GM12878 (cell line): ENCODE measurements at regions not wholly inside any gene's neighbourhood (a gene's known extent, or its start where the extent isn't known, plus 50 kb on each side); places are given as distances from the start of the nearest gene placed in this dataset.

Source experiments
- ATAC-seq: fragments of 200-7000 bp; cut with Tn5 transposase; 3 replicates; pipeline ENCODE4 v1.9.1; 2020; ENCODE audit warnings: mild to moderate bottlenecking, moderate library complexity
- BruUV-seq: library from RNA; stranded (reverse); fragments of 400-500 nt; replicated peaks from 2 replicates; lab custom pipeline; 2021; lab: Mats Ljungman, UMichigan
- CTCF ChIA-PET: fragments of 300-600 bp; sonication (Branson Sonifier 250); formaldehyde crosslinking; extraction: SDS; loops from one replicate; lab custom pipeline; 2021; ENCODE audit warnings: inconsistent platforms; lab: Yijun Ruan, JAX
- POLR2A ChIA-PET: fragments of 350-600 bp; formaldehyde crosslinking; extraction: SDS; loops from one replicate; lab custom pipeline; 2021; ENCODE audit warnings: inconsistent platforms; lab: Charles Lee
- RAD21 ChIA-PET: fragments of 300-600 bp; sonication (Branson Sonifier 250); formaldehyde crosslinking; loops from one replicate; lab custom pipeline; 2023; ENCODE audit warnings: antibody characterized with exemption; ENCODE audit not compliant: unreplicated experiment; lab: Charles Lee
- SMC1A ChIA-PET: fragments of 300-600 bp; sonication (Branson Sonifier 250); formaldehyde crosslinking; loops from one replicate; lab custom pipeline; 2023; ENCODE audit not compliant: unreplicated experiment, uncharacterized antibody; lab: Charles Lee
- DNase-seq: peaks from one replicate; pipeline ENCODE4 v3.0.0-alpha.2; 2011; ENCODE audit warnings: low read depth, low spot score
- FAIRE-seq: peaks from 3 replicates; lab custom pipeline; 2011; peaks lifted over from hg19 to GRCh38; lab: Jason Lieb, UNC
- H2AFZ ChIP-seq: 2 replicates; pipeline ENCODE4 v1.6.0; 2011; ENCODE audit warnings: low read depth, low read length, control low read depth; ENCODE audit not compliant: control insufficient read depth
- H3K27ac ChIP-seq: 2 replicates; pipeline ENCODE4 v1.5.1; 2011; ENCODE audit warnings: control low read depth; ENCODE audit not compliant: control insufficient read depth, insufficient read depth
- H3K27me3 ChIP-seq, 2 experiments: replicated peaks in 1 of 2; 2 replicates each; pipeline versions ENCODE4 v1.6.0 to v1.6.1; 2011; ENCODE audit warnings: low read length in 1 of 2; ENCODE audit not compliant: control insufficient read depth in 2 of 2, insufficient read depth in 2 of 2
- H3K36me3 ChIP-seq, 2 experiments: 2 replicates each; pipeline ENCODE4 v1.5.1; 2011; ENCODE audit warnings: low read length in 1 of 2; ENCODE audit not compliant: control insufficient read depth in 2 of 2, insufficient read depth in 2 of 2
- H3K4me1 ChIP-seq: 2 replicates; pipeline ENCODE4 v1.6.1; 2011; ENCODE audit warnings: mild to moderate bottlenecking, low read length, moderate library complexity, mixed read lengths; ENCODE audit not compliant: control insufficient read depth, insufficient read depth
- H3K4me2 ChIP-seq: 2 replicates; pipeline ENCODE4 v1.6.0; 2011; ENCODE audit warnings: control low read depth; ENCODE audit not compliant: control insufficient read depth, insufficient read depth
- H3K4me3 ChIP-seq: fragments of 200-600 bp; sonication (generic); 2 replicates; pipeline ENCODE4 v1.5.1; 2016
- H3K79me2 ChIP-seq: 2 replicates; pipeline ENCODE4 v1.6.0; 2011; ENCODE audit warnings: low read length; ENCODE audit not compliant: control insufficient read depth, insufficient read depth
- H3K9ac ChIP-seq: 2 replicates; pipeline ENCODE4 v1.8.0; 2011; ENCODE audit warnings: low read length, control low read depth, mixed read lengths; ENCODE audit not compliant: control insufficient read depth, insufficient read depth
- H3K9me3 ChIP-seq: replicated peaks from 3 replicates; pipeline ENCODE4 v1.5.1; 2011; ENCODE audit warnings: mild to moderate bottlenecking, low read length; ENCODE audit not compliant: control insufficient read depth, insufficient read depth
- H4K20me1 ChIP-seq: 2 replicates; pipeline ENCODE4 v1.6.0; 2011; ENCODE audit not compliant: control insufficient read depth, insufficient read depth
- EP300 ChIP-seq, 2 experiments: fragments of 150-350 bp in 1 of 2; IDR thresholded peaks; 2 replicates each; pipeline ENCODE4 v1.6.1; 2011 to 2012; ENCODE audit warnings: low read depth in 2 of 2, low read length in 2 of 2, borderline replicate concordance in 1 of 2, improper control_type of control experiment in 1 of 2, inconsistent platforms in 1 of 2; ENCODE audit not compliant: control insufficient read depth in 1 of 2
- IRF4 ChIP-seq: IDR thresholded peaks from 2 replicates; pipeline ENCODE4 v1.6.1; 2011; ENCODE audit warnings: low read depth, low read length
- JUNB ChIP-seq: IDR thresholded peaks from 2 replicates; pipeline ENCODE4 v1.6.1; 2016; ENCODE audit warnings: antibody characterized with exemption, mild to moderate bottlenecking
- PML ChIP-seq: IDR thresholded peaks from 2 replicates; pipeline ENCODE4 v1.6.1; 2012; ENCODE audit warnings: low read length, inconsistent platforms
- RAD21 ChIP-seq: IDR thresholded peaks from 2 replicates; pipeline ENCODE4 v1.6.1; 2011; ENCODE audit warnings: mild to moderate bottlenecking, low read depth, low read length, moderate library complexity; ENCODE audit not compliant: insufficient read depth
- RAD51 ChIP-seq: fragments of 450-650 bp; IDR thresholded peaks from 2 replicates; pipeline ENCODE4 v1.6.1; 2016; ENCODE audit warnings: moderate library complexity, mild to moderate bottlenecking, inconsistent platforms
- SREBF2 ChIP-seq: IDR thresholded peaks from 2 replicates; pipeline ENCODE4 v1.6.1; 2012; ENCODE audit warnings: mild to moderate bottlenecking, low read length
- TCF3 ChIP-seq: IDR thresholded peaks from 2 replicates; pipeline ENCODE4 v1.6.1; 2012; ENCODE audit warnings: low read depth, mild to moderate bottlenecking, low read length, borderline replicate concordance; ENCODE audit not compliant: insufficient read depth
- ZNF384 ChIP-seq: IDR thresholded peaks from 2 replicates; pipeline ENCODE4 v1.6.1; 2012; ENCODE audit warnings: low read depth, mild to moderate bottlenecking, low read length, improper control_type of control experiment, borderline replicate concordance
- WGBS: methylation state at CpG from one replicate; pipeline ENCODE4 v1.1.6; 2016; ENCODE audit warnings: low lambda C conversion rate; ENCODE audit not compliant: insufficient replicate concordance, insufficient coverage; ENCODE audit errors: missing lambda C conversion rate; 5-methylcytosine and 5-hydroxymethylcytosine counted together
- in situ Hi-C: fragments of 300-500 bp; cut with MboI; formaldehyde crosslinking; loops from 9 replicates; pipeline ENCODE4 v1.14.3; 2018; ENCODE audit warnings: mixed read lengths
- intact Hi-C: fragments of 100-400 bp; cut with micrococcal nuclease; formaldehyde crosslinking; loops from one replicate; pipeline ENCODE4 v1.14.2; 2022; ENCODE audit not compliant: unreplicated experiment
- TF ChIP-seq, protein P1 (sequence below): IDR thresholded peaks from 2 replicates; pipeline ENCODE4 v1.6.1; 2012; ENCODE audit warnings: improper control_type of control experiment, low read depth, low read length; ENCODE audit not compliant: insufficient replicate concordance
- TF ChIP-seq, protein P2 (sequence below): IDR thresholded peaks from 2 replicates; pipeline ENCODE4 v1.6.1; 2012; ENCODE audit warnings: low read depth, low read length, improper control_type of control experiment
- TF ChIP-seq, protein P3 (sequence below): fragments of 450-650 bp; IDR thresholded peaks from 2 replicates; pipeline ENCODE4 v1.6.1; 2017; ENCODE audit warnings: mild to moderate bottlenecking, moderate library complexity

DNA sequence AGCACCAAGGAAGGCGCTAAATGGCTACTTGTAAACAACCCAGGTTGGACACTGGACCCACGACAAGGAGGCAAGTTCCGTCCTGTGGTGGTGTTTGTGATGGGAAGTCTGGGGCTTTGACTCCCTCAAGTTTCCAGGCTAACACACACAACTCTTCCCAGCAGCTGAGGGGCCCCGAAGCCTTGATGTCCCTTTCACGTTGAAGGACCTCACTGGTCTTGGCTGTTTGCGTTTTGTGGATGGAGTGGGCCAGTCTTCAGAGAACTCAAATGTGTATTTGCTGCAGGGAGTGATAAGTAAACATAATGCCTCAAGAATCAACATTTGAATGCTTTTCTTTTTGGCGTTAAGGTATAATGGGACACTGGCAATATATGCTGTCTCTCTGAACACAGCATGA lies 199.2 kb downstream of the TM9SF2 start:
- Histone ChIP-seq H3K27ac (no peak overlapping the region), H4K20me1 (no peaks in the 10 kb centered on the region), H3K9me3 (no peaks in the 10 kb centered on the region), H3K9ac (no peak overlapping the region), H3K4me1 (no peaks in the 10 kb centered on the region), H3K36me3 (no peaks in the 10 kb centered on the region), H3K4me3 (no peak overlapping the region), H3K79me2 (no peaks in the 10 kb centered on the region), H3K4me2 (no peak overlapping the region), H3K27me3 (no peaks in the 10 kb centered on the region), H2AFZ (no peak overlapping the region)
- ChIA-PET RAD21 (no interaction called here), SMC1A (no interaction called here), POLR2A (no interaction called here), CTCF (no interaction called here)
- FAIRE-seq, result no peak
- BruUV-seq, result no TSS peak
- no peak for DNase-seq
- no peak for TF ChIP-seq IRF4
- TF ChIP-seq SREBF2, result no peak
- TF ChIP-seq EP300 (IDR thresholded peaks at IDR 0.05; ENCODE audit: borderline replicate concordance in 1 of 2, control insufficient read depth in 1 of 2, low read depth in 2 of 2, low read length in 2 of 2), result no peak
- TF ChIP-seq, protein P1, sequence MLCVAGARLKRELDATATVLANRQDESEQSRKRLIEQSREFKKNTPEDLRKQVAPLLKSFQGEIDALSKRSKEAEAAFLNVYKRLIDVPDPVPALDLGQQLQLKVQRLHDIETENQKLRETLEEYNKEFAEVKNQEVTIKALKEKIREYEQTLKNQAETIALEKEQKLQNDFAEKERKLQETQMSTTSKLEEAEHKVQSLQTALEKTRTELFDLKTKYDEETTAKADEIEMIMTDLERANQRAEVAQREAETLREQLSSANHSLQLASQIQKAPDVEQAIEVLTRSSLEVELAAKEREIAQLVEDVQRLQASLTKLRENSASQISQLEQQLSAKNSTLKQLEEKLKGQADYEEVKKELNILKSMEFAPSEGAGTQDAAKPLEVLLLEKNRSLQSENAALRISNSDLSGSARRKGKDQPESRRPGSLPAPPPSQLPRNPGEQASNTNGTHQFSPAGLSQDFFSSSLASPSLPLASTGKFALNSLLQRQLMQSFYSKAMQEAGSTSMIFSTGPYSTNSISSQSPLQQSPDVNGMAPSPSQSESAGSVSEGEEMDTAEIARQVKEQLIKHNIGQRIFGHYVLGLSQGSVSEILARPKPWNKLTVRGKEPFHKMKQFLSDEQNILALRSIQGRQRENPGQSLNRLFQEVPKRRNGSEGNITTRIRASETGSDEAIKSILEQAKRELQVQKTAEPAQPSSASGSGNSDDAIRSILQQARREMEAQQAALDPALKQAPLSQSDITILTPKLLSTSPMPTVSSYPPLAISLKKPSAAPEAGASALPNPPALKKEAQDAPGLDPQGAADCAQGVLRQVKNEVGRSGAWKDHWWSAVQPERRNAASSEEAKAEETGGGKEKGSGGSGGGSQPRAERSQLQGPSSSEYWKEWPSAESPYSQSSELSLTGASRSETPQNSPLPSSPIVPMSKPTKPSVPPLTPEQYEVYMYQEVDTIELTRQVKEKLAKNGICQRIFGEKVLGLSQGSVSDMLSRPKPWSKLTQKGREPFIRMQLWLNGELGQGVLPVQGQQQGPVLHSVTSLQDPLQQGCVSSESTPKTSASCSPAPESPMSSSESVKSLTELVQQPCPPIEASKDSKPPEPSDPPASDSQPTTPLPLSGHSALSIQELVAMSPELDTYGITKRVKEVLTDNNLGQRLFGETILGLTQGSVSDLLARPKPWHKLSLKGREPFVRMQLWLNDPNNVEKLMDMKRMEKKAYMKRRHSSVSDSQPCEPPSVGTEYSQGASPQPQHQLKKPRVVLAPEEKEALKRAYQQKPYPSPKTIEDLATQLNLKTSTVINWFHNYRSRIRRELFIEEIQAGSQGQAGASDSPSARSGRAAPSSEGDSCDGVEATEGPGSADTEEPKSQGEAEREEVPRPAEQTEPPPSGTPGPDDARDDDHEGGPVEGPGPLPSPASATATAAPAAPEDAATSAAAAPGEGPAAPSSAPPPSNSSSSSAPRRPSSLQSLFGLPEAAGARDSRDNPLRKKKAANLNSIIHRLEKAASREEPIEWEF, result no peak
- TF ChIP-seq ZNF384, result no peak
- TF ChIP-seq RAD51, result no peak
- TF ChIP-seq, protein P2, sequence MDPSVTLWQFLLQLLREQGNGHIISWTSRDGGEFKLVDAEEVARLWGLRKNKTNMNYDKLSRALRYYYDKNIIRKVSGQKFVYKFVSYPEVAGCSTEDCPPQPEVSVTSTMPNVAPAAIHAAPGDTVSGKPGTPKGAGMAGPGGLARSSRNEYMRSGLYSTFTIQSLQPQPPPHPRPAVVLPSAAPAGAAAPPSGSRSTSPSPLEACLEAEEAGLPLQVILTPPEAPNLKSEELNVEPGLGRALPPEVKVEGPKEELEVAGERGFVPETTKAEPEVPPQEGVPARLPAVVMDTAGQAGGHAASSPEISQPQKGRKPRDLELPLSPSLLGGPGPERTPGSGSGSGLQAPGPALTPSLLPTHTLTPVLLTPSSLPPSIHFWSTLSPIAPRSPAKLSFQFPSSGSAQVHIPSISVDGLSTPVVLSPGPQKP, result no peak
- TF ChIP-seq RAD21, result no peak
- TF ChIP-seq TCF3, result no peak
- no peak for TF ChIP-seq JUNB
- TF ChIP-seq, protein P3, sequence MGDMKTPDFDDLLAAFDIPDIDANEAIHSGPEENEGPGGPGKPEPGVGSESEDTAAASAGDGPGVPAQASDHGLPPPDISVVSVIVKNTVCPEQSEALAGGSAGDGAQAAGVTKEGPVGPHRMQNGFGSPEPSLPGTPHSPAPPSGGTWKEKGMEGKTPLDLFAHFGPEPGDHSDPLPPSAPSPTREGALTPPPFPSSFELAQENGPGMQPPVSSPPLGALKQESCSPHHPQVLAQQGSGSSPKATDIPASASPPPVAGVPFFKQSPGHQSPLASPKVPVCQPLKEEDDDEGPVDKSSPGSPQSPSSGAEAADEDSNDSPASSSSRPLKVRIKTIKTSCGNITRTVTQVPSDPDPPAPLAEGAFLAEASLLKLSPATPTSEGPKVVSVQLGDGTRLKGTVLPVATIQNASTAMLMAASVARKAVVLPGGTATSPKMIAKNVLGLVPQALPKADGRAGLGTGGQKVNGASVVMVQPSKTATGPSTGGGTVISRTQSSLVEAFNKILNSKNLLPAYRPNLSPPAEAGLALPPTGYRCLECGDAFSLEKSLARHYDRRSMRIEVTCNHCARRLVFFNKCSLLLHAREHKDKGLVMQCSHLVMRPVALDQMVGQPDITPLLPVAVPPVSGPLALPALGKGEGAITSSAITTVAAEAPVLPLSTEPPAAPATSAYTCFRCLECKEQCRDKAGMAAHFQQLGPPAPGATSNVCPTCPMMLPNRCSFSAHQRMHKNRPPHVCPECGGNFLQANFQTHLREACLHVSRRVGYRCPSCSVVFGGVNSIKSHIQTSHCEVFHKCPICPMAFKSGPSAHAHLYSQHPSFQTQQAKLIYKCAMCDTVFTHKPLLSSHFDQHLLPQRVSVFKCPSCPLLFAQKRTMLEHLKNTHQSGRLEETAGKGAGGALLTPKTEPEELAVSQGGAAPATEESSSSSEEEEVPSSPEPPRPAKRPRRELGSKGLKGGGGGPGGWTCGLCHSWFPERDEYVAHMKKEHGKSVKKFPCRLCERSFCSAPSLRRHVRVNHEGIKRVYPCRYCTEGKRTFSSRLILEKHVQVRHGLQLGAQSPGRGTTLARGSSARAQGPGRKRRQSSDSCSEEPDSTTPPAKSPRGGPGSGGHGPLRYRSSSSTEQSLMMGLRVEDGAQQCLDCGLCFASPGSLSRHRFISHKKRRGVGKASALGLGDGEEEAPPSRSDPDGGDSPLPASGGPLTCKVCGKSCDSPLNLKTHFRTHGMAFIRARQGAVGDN, result no peak
- no peak for TF ChIP-seq PML
- no peak for ATAC-seq
- intact Hi-C loops (no loop called here), in situ Hi-C loops (no loop called here)
- 99% methylated on average over 7 of the region's 7 CpGs for WGBS
